ENCODE measurements at regions not wholly inside any gene's neighbourhood (a gene's known extent, or its start where the extent isn't known, plus 50 kb on each side); places are given as distances from the start of the nearest gene placed in this dataset.

DNA sequence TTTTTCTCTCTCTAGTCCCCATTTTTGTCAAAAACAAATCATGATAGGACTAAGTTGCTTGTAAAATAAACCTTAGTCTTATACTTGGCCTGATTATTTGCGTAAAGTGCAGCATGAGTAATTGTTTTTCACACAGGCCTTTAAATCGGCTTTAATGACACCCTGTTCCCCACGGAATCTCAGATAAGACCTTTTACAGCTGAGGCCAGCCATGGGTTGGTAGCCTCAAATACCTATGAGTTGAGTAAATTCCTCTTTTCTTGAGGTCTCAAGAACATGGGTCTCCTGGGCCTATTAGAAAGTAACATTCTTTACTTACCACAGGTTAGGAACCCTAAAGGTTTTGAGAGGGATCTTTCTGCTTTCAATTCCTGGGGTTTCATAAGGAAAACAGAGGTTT, 761.0 kb upstream of the PHF14 start:
- H3K27me3 Mint-ChIP-seq, result no peaks in the 10 kb centered on the region
- no peaks in the 10 kb centered on the region for H3K4me1 Mint-ChIP-seq (ENCODE audit: low read depth)
- H3K4me3 Mint-ChIP-seq, result no peak overlapping the region
- no peaks in the 10 kb centered on the region for H3K36me3 Mint-ChIP-seq (ENCODE audit: low read depth)
- H3K27ac Mint-ChIP-seq, result no peak overlapping the region
- DNase-seq, result no peak
- peaks cover 8% of the 10 kb centered on the region for H3K9me3 Mint-ChIP-seq

GRCh38 chr7:10216462-10216861, 757.2 kb upstream of the PHF14 start:
- Mint-ChIP-seq H3K9me3 (peaks cover 12% of the 10 kb centered on the region), H3K27ac (no peak overlapping the region), H3K36me3 (ENCODE audit: low read depth) (no peaks in the 10 kb centered on the region), H3K4me1 (ENCODE audit: low read depth) (no peaks in the 10 kb centered on the region), H3K4me3 (no peak overlapping the region), H3K27me3 (no peaks in the 10 kb centered on the region)
- DNase-seq, result no peak

- peaks cover 12% of the 10 kb centered on the region for H3K9me3 Mint-ChIP-seq
- H3K27me3 Mint-ChIP-seq, result no peaks in the 10 kb centered on the region
- H3K27ac Mint-ChIP-seq, result no peak overlapping the region
- no peaks in the 10 kb centered on the region for H3K4me1 Mint-ChIP-seq (ENCODE audit: low read depth)
- no peak overlapping the region for H3K4me3 Mint-ChIP-seq
- DNase-seq, result no peak
- no peaks in the 10 kb centered on the region for H3K36me3 Mint-ChIP-seq (ENCODE audit: low read depth)
These were observed 752.6 kb upstream of the PHF14 start for GRCh38 chr7:10221084-10221483.

GRCh38 chr7:10222976-10223375, 750.7 kb upstream of the PHF14 start:
- H3K27ac Mint-ChIP-seq, result no peak overlapping the region
- H3K27me3 Mint-ChIP-seq, result no peaks in the 10 kb centered on the region
- DNase-seq, result no peak

DNA sequence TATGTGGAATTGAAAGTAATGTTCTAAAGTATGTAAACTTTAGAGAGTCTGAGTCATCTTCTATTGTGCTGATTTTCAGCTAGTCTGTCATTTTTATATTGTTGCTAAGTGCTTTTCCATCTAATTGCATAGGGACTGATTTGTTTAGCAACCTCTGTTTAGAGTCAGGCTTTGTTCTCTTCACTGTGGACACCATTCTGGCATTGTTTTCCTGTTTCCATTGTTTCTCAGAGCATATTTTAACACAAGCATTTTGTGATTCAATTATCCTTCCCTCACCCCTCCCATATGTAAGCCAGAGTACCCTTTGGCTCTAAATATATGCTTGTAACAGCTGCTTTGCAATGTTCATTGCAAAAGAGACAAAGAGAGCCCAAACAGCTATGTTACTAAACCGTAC, 748.4 kb upstream of the PHF14 start:
- no peak for DNase-seq
- Mint-ChIP-seq H3K4me1 (ENCODE audit: low read depth) (no peaks in the 10 kb centered on the region), H3K4me3 (no peak overlapping the region)

More at GRCh38 chr7:10222976-10223375, 750.7 kb upstream of the PHF14 start:
- H3K36me3 Mint-ChIP-seq (ENCODE audit: low read depth), result no peaks in the 10 kb centered on the region
- H3K9me3 Mint-ChIP-seq, result peaks cover 12% of the 10 kb centered on the region
- no peaks in the 10 kb centered on the region for H3K4me1 Mint-ChIP-seq (ENCODE audit: low read depth)
- no peak overlapping the region for H3K4me3 Mint-ChIP-seq

GRCh38 chr7:10237306-10237705, 736.4 kb upstream of the PHF14 start:
- Mint-ChIP-seq H3K27me3 (no peaks in the 10 kb centered on the region), H3K4me3 (no peak overlapping the region), H3K27ac (no peak overlapping the region), H3K36me3 (ENCODE audit: low read depth) (no peaks in the 10 kb centered on the region), H3K4me1 (ENCODE audit: low read depth) (no peaks in the 10 kb centered on the region), H3K9me3 (no peaks in the 10 kb centered on the region)
- DNase-seq, result no peak

More for the DNA sequence above, 748.4 kb upstream of the PHF14 start:
- Mint-ChIP-seq H3K27ac (no peak overlapping the region), H3K36me3 (ENCODE audit: low read depth) (no peaks in the 10 kb centered on the region), H3K27me3 (no peaks in the 10 kb centered on the region), H3K9me3 (peaks cover 12% of the 10 kb centered on the region)

GRCh38 chr7:10238641-10239040, 735.0 kb upstream of the PHF14 start:
- H3K9me3 Mint-ChIP-seq, result no peaks in the 10 kb centered on the region
- no peak overlapping the region for H3K27ac Mint-ChIP-seq
- H3K36me3 Mint-ChIP-seq (ENCODE audit: low read depth), result no peaks in the 10 kb centered on the region
- no peak for DNase-seq
- no peaks in the 10 kb centered on the region for H3K4me1 Mint-ChIP-seq (ENCODE audit: low read depth)
- H3K27me3 Mint-ChIP-seq, result no peaks in the 10 kb centered on the region
- no peak overlapping the region for H3K4me3 Mint-ChIP-seq

DNA sequence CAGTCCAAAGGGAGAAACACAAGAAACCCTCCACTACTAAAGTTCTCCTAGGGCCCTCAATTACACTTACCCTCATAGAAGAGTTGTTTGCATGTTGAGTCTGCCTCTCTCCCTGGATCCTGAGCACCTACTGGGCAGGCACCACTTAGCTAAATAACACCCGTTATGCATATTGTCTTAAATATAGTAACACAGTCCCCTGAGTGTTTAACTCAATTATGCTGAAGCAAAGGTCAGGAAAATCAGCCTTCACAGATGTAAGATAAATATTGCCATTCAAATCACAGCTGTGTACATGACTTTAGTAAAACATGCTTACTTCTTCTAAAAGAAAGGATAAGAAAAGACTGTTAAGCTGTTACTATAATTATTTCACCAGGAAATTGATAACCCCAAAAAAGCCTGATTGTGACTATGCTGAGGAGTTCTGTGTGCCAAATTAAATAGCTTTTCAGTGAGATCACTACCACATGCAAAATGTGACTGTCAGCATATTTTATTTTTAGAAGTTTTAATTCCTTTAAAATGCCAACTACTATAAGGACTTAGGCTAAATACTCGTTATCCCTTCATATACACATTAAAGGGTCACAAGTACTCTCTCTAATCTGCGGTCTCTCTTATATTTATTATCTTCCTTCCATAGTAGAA, 733.9 kb upstream of the PHF14 start:
- H3K36me3 Mint-ChIP-seq (ENCODE audit: low read depth), result no peaks in the 10 kb centered on the region
- H3K27ac Mint-ChIP-seq, result no peak overlapping the region
- H3K9me3 Mint-ChIP-seq, result no peaks in the 10 kb centered on the region
- H3K4me3 Mint-ChIP-seq, result no peak overlapping the region
- H3K4me1 Mint-ChIP-seq (ENCODE audit: low read depth), result no peaks in the 10 kb centered on the region
- H3K27me3 Mint-ChIP-seq, result no peaks in the 10 kb centered on the region
- no peak for DNase-seq

GRCh38 chr7:10245406-10245805, 728.3 kb upstream of the PHF14 start:
- no peaks in the 10 kb centered on the region for H3K27me3 Mint-ChIP-seq
- no peaks in the 10 kb centered on the region for H3K4me1 Mint-ChIP-seq (ENCODE audit: low read depth)
- H3K36me3 Mint-ChIP-seq (ENCODE audit: low read depth), result no peaks in the 10 kb centered on the region
- no peak overlapping the region for H3K27ac Mint-ChIP-seq
- peaks cover 5% of the 10 kb centered on the region for H3K9me3 Mint-ChIP-seq
- no peak for DNase-seq
- no peak overlapping the region for H3K4me3 Mint-ChIP-seq

- no peak overlapping the region for H3K27ac Mint-ChIP-seq
- H3K27me3 Mint-ChIP-seq, result no peaks in the 10 kb centered on the region
- H3K4me3 Mint-ChIP-seq, result no peak overlapping the region
- H3K36me3 Mint-ChIP-seq (ENCODE audit: low read depth), result no peaks in the 10 kb centered on the region
- H3K9me3 Mint-ChIP-seq, result peaks cover 13% of the 10 kb centered on the region
- no peak for DNase-seq
- H3K4me1 Mint-ChIP-seq (ENCODE audit: low read depth), result no peaks in the 10 kb centered on the region
These were observed 716.2 kb upstream of the PHF14 start for GRCh38 chr7:10257438-10257837.

DNA sequence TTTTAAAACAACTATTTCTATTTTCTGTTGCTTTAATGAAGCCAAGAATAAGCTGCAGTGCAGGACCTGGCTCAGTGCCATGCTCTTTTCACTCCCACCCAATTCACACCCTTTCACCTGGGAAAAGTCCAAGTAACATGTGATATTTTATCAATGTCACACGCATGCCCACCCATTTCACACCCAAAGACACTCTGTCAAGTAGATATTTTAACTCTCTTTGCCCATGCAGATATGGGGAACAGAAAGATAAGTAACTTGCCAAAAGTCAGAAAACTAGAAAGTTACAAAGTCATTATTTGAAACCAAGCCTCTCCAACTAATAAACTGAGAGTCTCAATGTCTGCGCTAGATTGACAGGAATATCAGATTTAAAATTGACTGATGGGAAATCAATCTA, 706.7 kb upstream of the PHF14 start:
- no peaks in the 10 kb centered on the region for H3K4me1 Mint-ChIP-seq (ENCODE audit: low read depth)
- no peak overlapping the region for H3K27ac Mint-ChIP-seq
- DNase-seq, result no peak
- peaks cover 3% of the 10 kb centered on the region for H3K9me3 Mint-ChIP-seq
- no peaks in the 10 kb centered on the region for H3K27me3 Mint-ChIP-seq
- H3K4me3 Mint-ChIP-seq, result no peak overlapping the region
- H3K36me3 Mint-ChIP-seq (ENCODE audit: low read depth), result no peaks in the 10 kb centered on the region

DNA sequence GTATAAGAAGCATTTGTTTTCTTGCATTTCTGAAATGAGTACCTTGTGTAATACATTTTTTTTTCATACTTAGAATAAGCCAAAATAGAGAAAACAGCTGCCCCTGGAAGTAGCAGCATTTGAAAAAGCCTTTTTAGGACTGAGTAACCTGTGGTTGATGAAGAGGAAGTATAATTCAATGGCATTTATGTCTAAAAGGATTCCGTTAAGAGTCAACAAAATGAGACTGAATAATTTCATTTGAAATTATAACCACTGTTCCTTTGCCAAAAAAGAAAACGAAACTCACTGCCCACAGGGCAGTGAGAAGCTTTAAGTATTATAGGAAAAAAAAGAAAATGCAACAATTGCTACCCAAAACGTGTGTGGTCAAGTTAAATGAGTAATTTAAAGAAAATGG, 705.6 kb upstream of the PHF14 start:
- no peaks in the 10 kb centered on the region for H3K27me3 Mint-ChIP-seq
- H3K9me3 Mint-ChIP-seq, result peaks cover 3% of the 10 kb centered on the region
- no peaks in the 10 kb centered on the region for H3K36me3 Mint-ChIP-seq (ENCODE audit: low read depth)
- no peaks in the 10 kb centered on the region for H3K4me1 Mint-ChIP-seq (ENCODE audit: low read depth)
- no peak overlapping the region for H3K4me3 Mint-ChIP-seq
- no peak overlapping the region for H3K27ac Mint-ChIP-seq
- no peak for DNase-seq

DNA sequence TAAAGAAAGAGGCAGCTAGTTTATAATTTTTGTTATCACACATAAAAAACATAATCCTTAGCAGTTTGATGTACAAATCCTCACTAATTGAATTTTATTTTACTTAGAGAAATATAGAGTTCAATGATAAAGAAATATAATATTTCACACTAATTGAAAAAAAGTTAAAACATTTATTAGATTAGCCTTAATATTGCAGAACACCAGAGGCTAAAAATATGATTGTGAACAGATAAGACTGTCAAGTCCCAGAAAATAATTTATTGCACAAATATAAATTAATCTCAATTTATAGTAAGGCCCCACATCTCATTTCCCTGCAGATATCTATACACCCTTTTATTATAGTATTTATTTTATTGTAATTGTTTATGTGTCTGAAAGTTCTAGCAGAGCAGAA, 690.8 kb upstream of the PHF14 start:
- no peak for DNase-seq
- peaks cover 3% of the 10 kb centered on the region for H3K9me3 Mint-ChIP-seq
- H3K27me3 Mint-ChIP-seq, result no peaks in the 10 kb centered on the region
- H3K4me3 Mint-ChIP-seq, result no peak overlapping the region
- no peak overlapping the region for H3K27ac Mint-ChIP-seq
- H3K4me1 Mint-ChIP-seq (ENCODE audit: low read depth), result no peaks in the 10 kb centered on the region
- H3K36me3 Mint-ChIP-seq (ENCODE audit: low read depth), result no peaks in the 10 kb centered on the region

GRCh38 chr7:10284001-10284400, 689.7 kb upstream of the PHF14 start:
- H3K27me3 Mint-ChIP-seq, result no peaks in the 10 kb centered on the region
- H3K4me1 Mint-ChIP-seq (ENCODE audit: low read depth), result no peaks in the 10 kb centered on the region
- no peak for DNase-seq
- H3K4me3 Mint-ChIP-seq, result no peak overlapping the region
- H3K9me3 Mint-ChIP-seq, result peaks cover 3% of the 10 kb centered on the region
- no peak overlapping the region for H3K27ac Mint-ChIP-seq
- H3K36me3 Mint-ChIP-seq (ENCODE audit: low read depth), result no peaks in the 10 kb centered on the region

- no peak overlapping the region for H3K4me3 Mint-ChIP-seq
- DNase-seq, result no peak
- H3K4me1 Mint-ChIP-seq (ENCODE audit: low read depth), result no peaks in the 10 kb centered on the region
- no peaks in the 10 kb centered on the region for H3K27me3 Mint-ChIP-seq
- H3K27ac Mint-ChIP-seq, result no peak overlapping the region
- no peaks in the 10 kb centered on the region for H3K9me3 Mint-ChIP-seq
- H3K36me3 Mint-ChIP-seq (ENCODE audit: low read depth), result no peaks in the 10 kb centered on the region
These were observed 674.3 kb upstream of the PHF14 start for GRCh38 chr7:10299384-10299783.

DNA sequence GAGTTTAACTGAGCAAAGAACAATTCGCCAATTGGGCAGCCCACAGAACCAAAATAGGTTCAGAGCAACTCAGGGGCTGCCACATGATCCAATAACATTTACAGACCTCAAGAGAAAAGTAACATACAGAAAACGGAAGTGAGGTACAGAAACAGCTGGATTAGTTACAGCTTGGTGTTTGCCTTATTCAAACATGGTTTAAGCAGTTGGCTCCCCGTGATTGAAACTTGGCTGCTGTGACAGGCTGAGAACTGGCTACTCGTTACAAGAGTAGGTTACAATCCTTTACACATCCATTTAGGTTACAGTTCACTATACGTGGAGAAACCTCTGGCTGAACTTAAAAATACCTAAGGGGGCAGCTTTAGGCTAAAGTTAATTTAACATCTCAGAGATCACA, 673.1 kb upstream of the PHF14 start:
- no peak for DNase-seq
- Mint-ChIP-seq H3K27ac (no peak overlapping the region), H3K4me3 (no peak overlapping the region), H3K4me1 (ENCODE audit: low read depth) (no peaks in the 10 kb centered on the region), H3K9me3 (no peaks in the 10 kb centered on the region), H3K36me3 (ENCODE audit: low read depth) (no peaks in the 10 kb centered on the region), H3K27me3 (no peaks in the 10 kb centered on the region)

All from activated T-cell treated with anti-CD3 and anti-CD28 coated beads, Interleukin-2, amount 50 U/mL, for 24 hours (primary cell).